Sciatic nerve (tissue), 2 donors: ENCODE measurements at regions not wholly inside any gene's neighbourhood (a gene's known extent, or its start where the extent isn't known, plus 50 kb on each side); places are given as distances from the start of the nearest gene placed in this dataset.
"Not testable (repeated sequence)": the region's sequence is repeated elsewhere in the genome, so short reads cannot be mapped to it uniquely, and the experiment has no call there.

Source experiments
- ATAC-seq: fragments of 200-7000 bp; cut with Tn5 transposase; one replicate; pipeline ENCODE4 v1.9.1; 2020; ENCODE audit warnings: mild to moderate bottlenecking, moderate library complexity
- DNase-seq: peaks from one replicate; pipeline ENCODE4 v3.0.0-alpha.2; 2020; ENCODE audit warnings: low spot score
- intact Hi-C: fragments of 100-400 bp; cut with DNase I; formaldehyde crosslinking; loops from one replicate; pipeline ENCODE4 v1.14.2; 2022
- donor health status: DM: no; HTN: no; CAD: no.
- donor health status: DM: no; HTN: no; CAD: no.

GRCh38 chr1:163561580-163562295 is 240.0 kb downstream of the NUF2 start:
- intact Hi-C loops = no loop called here
- no peak for DNase-seq
- no peak for ATAC-seq

- ATAC-seq (no peak), DNase-seq (no peak)
- intact Hi-C loops = no loop called here
Measured at GRCh38 chr1:163562355-163562754, 240.6 kb downstream of the NUF2 start.

GRCh38 chr1:163565166-163565565 is 243.4 kb downstream of the NUF2 start:
- ATAC-seq = no peak
- intact Hi-C loops = no loop called here
- no peak for DNase-seq

GRCh38 chr1:163570071-163570470 is 248.3 kb downstream of the NUF2 start:
- intact Hi-C loops = no loop called here
- no peak for ATAC-seq
- no peak for DNase-seq

GRCh38 chr1:163571950-163572349 is 250.2 kb downstream of the NUF2 start:
- DNase-seq (no peak), ATAC-seq (no peak)
- intact Hi-C loops = no loop called here

GRCh38 chr1:163574119-163574518 is 252.4 kb downstream of the NUF2 start:
- intact Hi-C loops = no loop called here
- no peak for ATAC-seq
- no peak for DNase-seq

- ATAC-seq (no peak), DNase-seq (no peak)
- intact Hi-C loops = no loop called here
Measured at GRCh38 chr1:163580926-163581325, 259.2 kb downstream of the NUF2 start.

GRCh38 chr1:163583661-163584181 is 262.0 kb downstream of the NUF2 start:
- DNase-seq (no peak), ATAC-seq (no peak)
- intact Hi-C loops = no loop called here

GRCh38 chr1:163585796-163586195 is 264.0 kb downstream of the NUF2 start:
- DNase-seq (no peak), ATAC-seq (no peak)
- intact Hi-C loops = no loop called here

- DNase-seq = no peak
- intact Hi-C loops = no loop called here
- ATAC-seq = no peak
Measured at GRCh38 chr1:163588796-163589195, 267.0 kb downstream of the NUF2 start.

- ATAC-seq = no peak
- DNase-seq = no peak
- intact Hi-C loops = no loop called here
Measured at GRCh38 chr1:163589735-163590134, 268.0 kb downstream of the NUF2 start.

GRCh38 chr1:163591131-163591530 is 269.4 kb downstream of the NUF2 start:
- ATAC-seq, intact Hi-C loops, DNase-seq: not testable (repeated sequence)

- ATAC-seq, DNase-seq, intact Hi-C loops: not testable (repeated sequence)
Measured at GRCh38 chr1:163592623-163593022, 270.9 kb downstream of the NUF2 start.

GRCh38 chr1:163596106-163596505 is 274.4 kb downstream of the NUF2 start:
- intact Hi-C loops, DNase-seq, ATAC-seq: not testable (repeated sequence)

GRCh38 chr1:163596541-163597258 is 274.9 kb downstream of the NUF2 start:
- intact Hi-C loops = no loop called here
- DNase-seq = no peak
- ATAC-seq = no peak

- intact Hi-C loops = no loop called here
- ATAC-seq (no peak), DNase-seq (no peak)
Measured at GRCh38 chr1:163604321-163604720, 282.6 kb downstream of the NUF2 start.

GRCh38 chr1:163604896-163605295 is 283.1 kb downstream of the NUF2 start:
- ATAC-seq (no peak), DNase-seq (no peak)
- intact Hi-C loops = no loop called here

- intact Hi-C loops = no loop called here
- no peak for ATAC-seq
- DNase-seq = no peak
Measured at GRCh38 chr1:163608979-163609378, 287.2 kb downstream of the NUF2 start.

GRCh38 chr1:163609858-163610257 is 288.1 kb downstream of the NUF2 start:
- intact Hi-C loops = no loop called here
- no peak for DNase-seq
- ATAC-seq = no peak

GRCh38 chr1:163610486-163610885 is 288.7 kb downstream of the NUF2 start:
- ATAC-seq = no peak
- intact Hi-C loops = no loop called here
- DNase-seq = no peak
